ENCODE measurements at regions not wholly inside any gene's neighbourhood (a gene's known extent, or its start where the extent isn't known, plus 50 kb on each side); places are given as distances from the start of the nearest gene placed in this dataset.

- TF ChIP-seq CTCF (conservative IDR thresholded peaks at IDR 0.05; ENCODE audit: control insufficient read depth, insufficient read depth, low read depth, low read length): no peak
- no peak for DNase-seq (ENCODE audit: low read depth)
- no peak overlapping the region for H3K4me3 ChIP-seq (ENCODE audit: control insufficient read depth, low read depth, low read length)
Measured at GRCh38 chr10:109027534-109028185, 895.7 kb downstream of the XPNPEP1 start.

- TF ChIP-seq CTCF (conservative IDR thresholded peaks at IDR 0.05; ENCODE audit: control insufficient read depth, insufficient read depth, low read depth, low read length): no peak
- no peak overlapping the region for H3K4me3 ChIP-seq (ENCODE audit: control insufficient read depth, low read depth, low read length)
- no peak for DNase-seq (ENCODE audit: low read depth)
Measured at GRCh38 chr10:109025172-109025571, 898.1 kb downstream of the XPNPEP1 start.

GRCh38 chr10:109022417-109023049 lies 900.8 kb downstream of the XPNPEP1 start:
- H3K4me3 ChIP-seq (ENCODE audit: control insufficient read depth, low read depth, low read length): no peak overlapping the region
- DNase-seq (ENCODE audit: low read depth): no peak
- no peak for TF ChIP-seq CTCF (conservative IDR thresholded peaks at IDR 0.05; ENCODE audit: control insufficient read depth, insufficient read depth, low read depth, low read length)

GRCh38 chr10:109019001-109019424 lies 904.3 kb downstream of the XPNPEP1 start:
- peak; percentile 12 for DNase-seq (ENCODE audit: low read depth)

GRCh38 chr10:109007514-109007913 lies 915.8 kb downstream of the XPNPEP1 start:
- H3K4me3 ChIP-seq (ENCODE audit: control insufficient read depth, low read depth, low read length): no peak overlapping the region
- TF ChIP-seq CTCF (conservative IDR thresholded peaks at IDR 0.05; ENCODE audit: control insufficient read depth, insufficient read depth, low read depth, low read length): no peak
- DNase-seq (ENCODE audit: low read depth): no peak

More at GRCh38 chr10:109019001-109019424, 904.3 kb downstream of the XPNPEP1 start:
- H3K4me3 ChIP-seq (ENCODE audit: control insufficient read depth, low read depth, low read length): no peak overlapping the region
- peak; percentile 21 for TF ChIP-seq CTCF (conservative IDR thresholded peaks at IDR 0.05; ENCODE audit: control insufficient read depth, insufficient read depth, low read depth, low read length)

- no peak for DNase-seq (ENCODE audit: low read depth)
- no peak overlapping the region for H3K4me3 ChIP-seq (ENCODE audit: control insufficient read depth, low read depth, low read length)
- TF ChIP-seq CTCF (conservative IDR thresholded peaks at IDR 0.05; ENCODE audit: control insufficient read depth, insufficient read depth, low read depth, low read length): no peak
Measured at GRCh38 chr10:108990441-108990840, 932.9 kb downstream of the XPNPEP1 start.

Measured in fibroblast of mammary gland (primary cell).